Liver (tissue), 3 donors: ENCODE measurements at regions not wholly inside any gene's neighbourhood (a gene's known extent, or its start where the extent isn't known, plus 50 kb on each side); places are given as distances from the start of the nearest gene placed in this dataset.

Source experiments
- TAF1 ChIP-seq: conservative IDR thresholded peaks from 2 replicates; pipeline ENCODE4 v1.6.1; 2016; ENCODE audit warnings: antibody characterized with exemption, mild to moderate bottlenecking
- TF ChIP-seq, protein P1 (sequence below): fragments of 150-350 bp; IDR thresholded peaks from 2 replicates; pipeline ENCODE4 v1.5.1; 2017; ENCODE audit warnings: improper control_type of control experiment, low read depth, low read length; ENCODE audit not compliant: missing input control
- donor health status: healthy.
- donor health status: healthy.

DNA sequence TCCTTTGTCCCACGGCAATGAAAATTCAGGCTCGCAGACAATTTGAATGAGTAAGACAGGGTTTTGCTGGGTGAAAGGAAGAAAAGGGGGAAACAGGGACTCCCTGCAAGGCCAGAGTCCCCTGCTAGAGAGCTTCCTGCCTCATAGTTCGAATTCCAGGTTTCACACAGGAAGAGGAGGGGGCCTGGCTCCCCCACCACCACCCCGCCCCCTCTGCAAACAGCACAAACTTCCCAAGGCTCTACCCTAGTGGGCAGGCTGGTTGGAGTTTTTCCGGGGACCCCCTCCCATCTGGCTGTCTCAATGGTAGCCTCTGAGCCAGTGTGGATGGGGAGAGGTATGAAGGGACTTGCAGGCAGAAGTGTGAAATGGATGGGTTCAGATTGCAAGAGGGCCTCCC lies 57.4 kb upstream of the NEBL start:
- no peak for TF ChIP-seq TAF1
- TF ChIP-seq, protein P1, sequence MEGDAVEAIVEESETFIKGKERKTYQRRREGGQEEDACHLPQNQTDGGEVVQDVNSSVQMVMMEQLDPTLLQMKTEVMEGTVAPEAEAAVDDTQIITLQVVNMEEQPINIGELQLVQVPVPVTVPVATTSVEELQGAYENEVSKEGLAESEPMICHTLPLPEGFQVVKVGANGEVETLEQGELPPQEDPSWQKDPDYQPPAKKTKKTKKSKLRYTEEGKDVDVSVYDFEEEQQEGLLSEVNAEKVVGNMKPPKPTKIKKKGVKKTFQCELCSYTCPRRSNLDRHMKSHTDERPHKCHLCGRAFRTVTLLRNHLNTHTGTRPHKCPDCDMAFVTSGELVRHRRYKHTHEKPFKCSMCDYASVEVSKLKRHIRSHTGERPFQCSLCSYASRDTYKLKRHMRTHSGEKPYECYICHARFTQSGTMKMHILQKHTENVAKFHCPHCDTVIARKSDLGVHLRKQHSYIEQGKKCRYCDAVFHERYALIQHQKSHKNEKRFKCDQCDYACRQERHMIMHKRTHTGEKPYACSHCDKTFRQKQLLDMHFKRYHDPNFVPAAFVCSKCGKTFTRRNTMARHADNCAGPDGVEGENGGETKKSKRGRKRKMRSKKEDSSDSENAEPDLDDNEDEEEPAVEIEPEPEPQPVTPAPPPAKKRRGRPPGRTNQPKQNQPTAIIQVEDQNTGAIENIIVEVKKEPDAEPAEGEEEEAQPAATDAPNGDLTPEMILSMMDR, result no peak
